ENCODE measurements at regions not wholly inside any gene's neighbourhood (a gene's known extent, or its start where the extent isn't known, plus 50 kb on each side); places are given as distances from the start of the nearest gene placed in this dataset.

- Histone ChIP-seq H3K4me3 (ENCODE audit: low read depth, low read length) (no peak overlapping the region), H3K9me3 (ENCODE audit: control insufficient read depth, insufficient read depth, low read depth, low read length) (no peaks in the 10 kb centered on the region), H3K36me3 (ENCODE audit: control insufficient read depth in 2 of 2, insufficient read depth in 1 of 2, low read length in 2 of 2) (no peaks in the 10 kb centered on the region), H3K4me1 (ENCODE audit: control insufficient read depth, insufficient read depth, low read length) (no peaks in the 10 kb centered on the region), H3K27ac (ENCODE audit: extremely low read depth, low read depth, low read length) (no peak overlapping the region)
- ChIA-PET CTCF (no interaction called here), POLR2A (no interaction called here)
- TF ChIP-seq TRIM28 (IDR thresholded peaks at IDR 0.05; ENCODE audit: borderline replicate concordance, low read length) (no peak), ZNF571 (tag by site-specific recombination; IDR thresholded peaks at IDR 0.05) (no peak), ZNF148 (tag by site-specific recombination; IDR thresholded peaks at IDR 0.05; ENCODE audit: borderline replicate concordance) (no peak), ZBTB6 (tag by site-specific recombination; IDR thresholded peaks at IDR 0.05) (no peak), ZNF394 (tag by site-specific recombination; IDR thresholded peaks at IDR 0.05; ENCODE audit: borderline replicate concordance) (no peak), ZBTB20 (tag by site-specific recombination; IDR thresholded peaks at IDR 0.05) (no peak), ZNF138 (tag by site-specific recombination; IDR thresholded peaks at IDR 0.05; ENCODE audit: borderline replicate concordance) (no peak), ZNF747 (tag by site-specific recombination; IDR thresholded peaks at IDR 0.05) (no peak), ZNF843 (tag by site-specific recombination; IDR thresholded peaks at IDR 0.05) (no peak), ZNF785 (tag by site-specific recombination; IDR thresholded peaks at IDR 0.05) (no peak), PRDM1 (tag by site-specific recombination; IDR thresholded peaks at IDR 0.05) (no peak), ZNF426 (tag by site-specific recombination; IDR thresholded peaks at IDR 0.05) (no peak)
- TF ChIP-seq, protein P1, sequence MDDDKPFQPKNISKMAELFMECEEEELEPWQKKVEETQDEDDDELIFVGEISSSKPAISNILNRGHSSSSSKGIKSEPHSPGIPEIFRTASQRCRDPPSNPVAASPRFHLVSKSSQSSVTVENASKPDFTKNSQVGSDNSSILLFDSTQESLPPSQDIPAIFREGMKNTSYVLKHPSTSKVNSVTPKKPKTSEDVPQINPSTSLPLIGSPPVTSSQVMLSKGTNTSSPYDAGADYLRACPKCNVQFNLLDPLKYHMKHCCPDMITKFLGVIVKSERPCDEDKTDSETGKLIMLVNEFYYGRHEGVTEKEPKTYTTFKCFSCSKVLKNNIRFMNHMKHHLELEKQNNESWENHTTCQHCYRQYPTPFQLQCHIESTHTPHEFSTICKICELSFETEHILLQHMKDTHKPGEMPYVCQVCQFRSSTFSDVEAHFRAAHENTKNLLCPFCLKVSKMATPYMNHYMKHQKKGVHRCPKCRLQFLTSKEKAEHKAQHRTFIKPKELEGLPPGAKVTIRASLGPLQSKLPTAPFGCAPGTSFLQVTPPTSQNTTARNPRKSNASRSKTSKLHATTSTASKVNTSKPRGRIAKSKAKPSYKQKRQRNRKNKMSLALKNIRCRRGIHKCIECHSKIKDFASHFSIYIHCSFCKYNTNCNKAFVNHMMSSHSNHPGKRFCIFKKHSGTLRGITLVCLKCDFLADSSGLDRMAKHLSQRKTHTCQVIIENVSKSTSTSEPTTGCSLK (tag by site-specific recombination; IDR thresholded peaks at IDR 0.05), result no peak
These were observed 977.9 kb downstream of the TMTC2 start for GRCh38 chr12:83664650-83665049.

DNA sequence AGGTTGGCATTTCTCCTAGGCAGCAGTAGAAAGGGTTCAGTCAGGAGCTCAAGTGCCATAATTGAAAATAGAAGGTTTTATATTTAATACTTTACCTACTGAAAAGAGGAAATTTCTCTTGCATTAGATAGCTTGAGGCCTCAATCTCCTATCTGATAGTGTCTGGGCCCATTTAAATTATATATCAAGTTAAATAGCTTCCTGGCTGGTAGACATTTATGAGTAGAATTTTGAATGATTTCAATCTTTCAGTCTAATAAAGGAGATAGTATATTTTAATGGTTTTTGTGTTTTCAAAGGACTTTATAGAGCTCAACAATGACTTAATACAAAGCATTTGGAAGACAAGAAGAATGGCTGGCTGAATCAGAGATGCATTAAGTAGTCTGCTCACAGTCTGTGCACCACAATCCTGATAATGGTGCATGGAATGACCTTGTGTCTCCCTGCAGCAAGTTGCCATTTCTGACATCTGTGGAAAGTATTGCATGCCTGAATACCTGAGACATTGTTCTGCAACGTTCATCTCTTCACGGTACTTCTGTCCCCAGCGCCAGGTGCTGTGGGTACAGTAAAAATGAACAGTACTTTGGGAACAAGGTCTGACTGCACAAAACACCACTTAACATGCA, 974.1 kb downstream of the TMTC2 start:
- CTCF ChIA-PET, result no interaction called here
- TF ChIP-seq ZBTB7A (tag by site-specific recombination; IDR thresholded peaks at IDR 0.05; ENCODE audit: low read depth), result no peak
- no peak for TF ChIP-seq ZFP37 (tag by site-specific recombination; IDR thresholded peaks at IDR 0.05)
- TF ChIP-seq ZBTB8A (tag by site-specific recombination; IDR thresholded peaks at IDR 0.05), result no peak
- TF ChIP-seq ZSCAN30 (tag by site-specific recombination; IDR thresholded peaks at IDR 0.05), result no peak
- no peak for TF ChIP-seq ZSCAN16 (tag by site-specific recombination; IDR thresholded peaks at IDR 0.05)
- TF ChIP-seq ZNF624 (tag by site-specific recombination; IDR thresholded peaks at IDR 0.05), result no peak
- TF ChIP-seq ZNF2 (tag by site-specific recombination; IDR thresholded peaks at IDR 0.05), result no peak
- no peak for TF ChIP-seq ZNF777 (tag by site-specific recombination; IDR thresholded peaks at IDR 0.05; ENCODE audit: borderline replicate concordance)
- TF ChIP-seq ZNF707 (tag by site-specific recombination; IDR thresholded peaks at IDR 0.05), result no peak
- H3K27ac ChIP-seq (ENCODE audit: extremely low read depth, low read depth, low read length), result no peak overlapping the region
- no peaks in the 10 kb centered on the region for H3K4me1 ChIP-seq (ENCODE audit: control insufficient read depth, insufficient read depth, low read length)
- POLR2A ChIA-PET, result no interaction called here
- no peaks in the 10 kb centered on the region for H3K36me3 ChIP-seq (ENCODE audit: control insufficient read depth in 2 of 2, insufficient read depth in 1 of 2, low read length in 2 of 2)
- H3K9me3 ChIP-seq (ENCODE audit: control insufficient read depth, insufficient read depth, low read depth, low read length), result no peaks in the 10 kb centered on the region
- H3K4me3 ChIP-seq (ENCODE audit: low read depth, low read length), result no peak overlapping the region
